HEK293 (cell line): ENCODE measurements at regions not wholly inside any gene's neighbourhood (a gene's known extent, or its start where the extent isn't known, plus 50 kb on each side); places are given as distances from the start of the nearest gene placed in this dataset.

Experiments used
- CTCF ChIP-seq: fragments of 450-650 bp; formaldehyde crosslinking; IDR thresholded peaks from 2 replicates; pipeline ENCODE4 v1.5.1; 2016; ENCODE audit warnings: missing biosample characterization, missing genetic modification characterization
- ZBTB48 ChIP-seq: fragments of 450-650 bp; formaldehyde crosslinking; IDR thresholded peaks from 2 replicates; pipeline ENCODE4 v1.5.1; 2016; ENCODE audit warnings: missing biosample characterization, missing genetic modification characterization
- ZBTB8A ChIP-seq: fragments of 450-650 bp; formaldehyde crosslinking; IDR thresholded peaks from 2 replicates; pipeline ENCODE4 v1.5.1; 2016; ENCODE audit warnings: missing biosample characterization, missing genetic modification characterization
- ZIC2 ChIP-seq: fragments of 450-650 bp; formaldehyde crosslinking; IDR thresholded peaks from 2 replicates; pipeline ENCODE4 v1.5.1; 2016; ENCODE audit warnings: missing biosample characterization, missing genetic modification characterization
- ZNF19 ChIP-seq: fragments of 450-650 bp; formaldehyde crosslinking; IDR thresholded peaks from 2 replicates; pipeline ENCODE4; 2016; ENCODE audit warnings: missing biosample characterization, missing genetic modification characterization, low read depth
- ZNF639 ChIP-seq: fragments of 450-650 bp; formaldehyde crosslinking; IDR thresholded peaks from 2 replicates; pipeline ENCODE4 v1.5.1; 2016; ENCODE audit warnings: missing biosample characterization, missing genetic modification characterization

- TF ChIP-seq ZIC2 (tag by site-specific recombination) = peak; percentile 81
- TF ChIP-seq ZNF19 = no peak
- no peak for TF ChIP-seq CTCF (tag by site-specific recombination)
- peak; percentile 69 for TF ChIP-seq ZBTB8A (tag by site-specific recombination)
- TF ChIP-seq ZBTB48 = no peak
- no peak for TF ChIP-seq ZNF639
Observed at GRCh38 chr5:174482607-174483024, 241.8 kb upstream of the MSX2 start.
